ENCODE measurements at regions not wholly inside any gene's neighbourhood (a gene's known extent, or its start where the extent isn't known, plus 50 kb on each side); places are given as distances from the start of the nearest gene placed in this dataset.

- FAIRE-seq (no peak), DNase-seq (ENCODE audit: low read depth in 1 of 2, low spot score in 2 of 2) (no peak)
- H4K20me1 ChIP-seq (replicated peaks in 1 of 2; ENCODE audit: control insufficient read depth in 1 of 2, insufficient read depth in 2 of 2, low read length in 2 of 2) = no peaks in the 10 kb centered on the region
- ChIA-PET POLR2A (ENCODE audit: partially characterized antibody) (no interaction called here), CTCF (ENCODE audit: partially characterized antibody) (interaction anchor here (1.3 to 2.7 kb wide), 2 partner anchors 9 to 14 kb away, joined by 3 to 10 read pairs; no protein-coding TSS in a partner anchor)
- H3K4me1 ChIP-seq (replicated peaks in 1 of 4; ENCODE audit: control insufficient read depth in 3 of 4, insufficient read depth in 4 of 4, low read length in 3 of 4) = no peaks in the 10 kb centered on the region
- no peaks in the 10 kb centered on the region for H3K79me1 ChIP-seq (ENCODE audit: low read depth, low read length)
- H2AK5ac ChIP-seq (ENCODE audit: low read depth, low read length) = no peak overlapping the region
- WGBS, 2 experiments (ENCODE audit: extremely low coverage in 1 of 2, insufficient coverage in 1 of 2, insufficient read length in 1 of 2, insufficient replicate concordance in 2 of 2, low coverage in 1 of 2, low lambda C conversion rate in 2 of 2, missing lambda C conversion rate in 1 of 2) = 91% methylated on average over 2 of the region's 2 CpGs; no CpG with 5 or more reads in 1 of the 2 experiments
- no peak overlapping the region for H3K14ac ChIP-seq (ENCODE audit: insufficient read length)
- H2BK120ac ChIP-seq (replicated peaks; ENCODE audit: low read depth, low read length) = no peak overlapping the region
- H3K79me2 ChIP-seq (ENCODE audit: control insufficient read depth in 1 of 2, insufficient read depth in 2 of 2, low read length in 2 of 2) = no peaks in the 10 kb centered on the region
- H3K4me3 ChIP-seq (ENCODE audit: extremely low read depth in 1 of 4, insufficient read depth in 2 of 4, low read depth in 3 of 4, low read length in 4 of 4) = no peak overlapping the region
- no peak overlapping the region for H3K23ac ChIP-seq (ENCODE audit: insufficient read length)
- H3K36me3 ChIP-seq (ENCODE audit: control insufficient read depth in 2 of 4, insufficient read depth in 4 of 4, low read length in 3 of 4) = no peaks in the 10 kb centered on the region
- H3K18ac ChIP-seq (ENCODE audit: extremely low read depth, low read length) = no peak overlapping the region
- no peaks in the 10 kb centered on the region for H3K9me3 ChIP-seq (ENCODE audit: insufficient read depth in 2 of 2, low read depth in 1 of 2, low read length in 1 of 2)
- no peak overlapping the region for H2AFZ ChIP-seq (ENCODE audit: low read length)
- no peak overlapping the region for H4K91ac ChIP-seq (replicated peaks; ENCODE audit: insufficient read length, low read length)
- no peak overlapping the region for H2BK20ac ChIP-seq (ENCODE audit: low read length)
- H2BK15ac ChIP-seq (ENCODE audit: low read length) = no peak overlapping the region
- H3K23me2 ChIP-seq (ENCODE audit: low read depth, low read length) = no peaks in the 10 kb centered on the region
- no peak overlapping the region for H3K4me2 ChIP-seq (ENCODE audit: insufficient read depth in 1 of 2, low read depth in 2 of 2, low read length in 2 of 2)
- no peak overlapping the region for H2BK12ac ChIP-seq (ENCODE audit: low read depth, low read length)
- no peak overlapping the region for H3K27ac ChIP-seq (ENCODE audit: low read depth, low read length)
- H3K27me3 ChIP-seq (replicated peaks in 1 of 4; ENCODE audit: control insufficient read depth in 3 of 4, extremely low read depth in 1 of 4, insufficient read depth in 3 of 4, low read length in 3 of 4) = no peaks in the 10 kb centered on the region
- no peak overlapping the region for H4K5ac ChIP-seq (ENCODE audit: insufficient read length, low read depth, low read length)
- H4K8ac ChIP-seq (ENCODE audit: extremely low read depth, insufficient read depth, low read length) = no peak overlapping the region
- H2BK5ac ChIP-seq (ENCODE audit: low read depth, low read length) = no peak overlapping the region
- no peak overlapping the region for H3K9ac ChIP-seq (replicated peaks in 1 of 4; ENCODE audit: extremely low read depth in 1 of 4, low read depth in 3 of 4, low read length in 3 of 4)
- H3K4ac ChIP-seq (replicated peaks; ENCODE audit: insufficient read length, low read depth, low read length) = no peak overlapping the region
- no peak overlapping the region for H3K56ac ChIP-seq (replicated peaks; ENCODE audit: insufficient read length, low read depth, low read length)
- TF ChIP-seq CBX8 (IDR thresholded peaks at IDR 0.05; ENCODE audit: borderline replicate concordance, low read depth, low read length) (no peak), CBX5 (IDR thresholded peaks at IDR 0.05; ENCODE audit: low read depth, low read length) (no peak), FOSL1 (IDR thresholded peaks at IDR 0.05; ENCODE audit: insufficient read depth, low read depth, low read length) (no peak), JUND (IDR thresholded peaks at IDR 0.05; ENCODE audit: low read length) (no peak), YY1 (IDR thresholded peaks at IDR 0.05; ENCODE audit: low read depth, low read length) (no peak), ATF3 (IDR thresholded peaks at IDR 0.05; ENCODE audit: insufficient read depth, low read depth, low read length) (no peak), CEBPB (IDR thresholded peaks at IDR 0.05; ENCODE audit: low read depth, low read length) (no peak), GTF2F1 (IDR thresholded peaks at IDR 0.05; ENCODE audit: borderline replicate concordance, low read depth, low read length) (no peak), USF2 (IDR thresholded peaks at IDR 0.05; ENCODE audit: low read length) (no peak), TAF1 (IDR thresholded peaks at IDR 0.05; ENCODE audit: low read depth, low read length) (no peak), BRCA1 (IDR thresholded peaks at IDR 0.05; ENCODE audit: low read depth, low read length) (no peak), RBBP5 (IDR thresholded peaks at IDR 0.05; ENCODE audit: borderline replicate concordance, low read depth, low read length) (no peak), NRF1 (IDR thresholded peaks at IDR 0.05; ENCODE audit: low read depth, low read length) (no peak), TEAD4 (IDR thresholded peaks at IDR 0.05; ENCODE audit: low read depth, low read length) (no peak), JUN (IDR thresholded peaks at IDR 0.05; ENCODE audit: low read depth, low read length) (no peak)
Measured at GRCh38 chr5:93924628-93925027, 183.2 kb upstream of the POU5F2 start.

Measured in H1 (cell line).